CD14-positive monocyte (primary cell): ENCODE measurements at regions not wholly inside any gene's neighbourhood (a gene's known extent, or its start where the extent isn't known, plus 50 kb on each side); places are given as distances from the start of the nearest gene placed in this dataset.

Source experiments
- DNase-seq, 3 donors: peaks; one replicate each; pipeline ENCODE4 v3.0.0-alpha.2; 2011 to 2022
- H2AFZ ChIP-seq: 2 replicates; pipeline ENCODE4 v1.6.0; 2012; ENCODE audit warnings: mild to moderate bottlenecking, low read depth, low read length, inconsistent platforms; ENCODE audit not compliant: insufficient read depth, poor library complexity, severe bottlenecking
- H3K27ac ChIP-seq, 2 donors: 1 replicate in 1 of 2; 2 replicates in 1 of 2; pipeline ENCODE4 v1.5.1; 2012 to 2013; ENCODE audit warnings: low read length in 2 of 2, control low read depth in 1 of 2, inconsistent platforms in 1 of 2, low read depth in 1 of 2, mild to moderate bottlenecking in 1 of 2
- H3K27me3 ChIP-seq, 2 donors: one replicate each; pipeline versions ENCODE4 v1.6.0 to v1.6.1; 2011 to 2013; ENCODE audit warnings: low read length in 2 of 2; ENCODE audit not compliant: control insufficient read depth in 2 of 2, insufficient read depth in 2 of 2
- H3K36me3 ChIP-seq, 2 donors: replicated peaks in 1 of 2; 1 replicate in 1 of 2; 2 replicates in 1 of 2; pipeline versions ENCODE4 v1.5.1 to v1.6.1; 2012 to 2013; ENCODE audit warnings: low read length in 2 of 2, control low read depth in 1 of 2, inconsistent platforms in 1 of 2, mild to moderate bottlenecking in 1 of 2; ENCODE audit not compliant: insufficient read depth in 2 of 2, control insufficient read depth in 1 of 2
- H3K4me1 ChIP-seq, 2 donors: 1 replicate in 1 of 2; 2 replicates in 1 of 2; pipeline versions ENCODE4 v1.5.1 to v1.6.1; 2012 to 2013; ENCODE audit warnings: low read length in 2 of 2, control low read depth in 1 of 2, inconsistent platforms in 1 of 2, mild to moderate bottlenecking in 1 of 2, moderate library complexity in 1 of 2; ENCODE audit not compliant: insufficient read depth in 2 of 2, control insufficient read depth in 1 of 2
- H3K4me2 ChIP-seq: replicated peaks from 2 replicates; pipeline ENCODE3; 2012; ENCODE audit warnings: low read length, moderate library complexity, mild to moderate bottlenecking; ENCODE audit not compliant: poor library complexity, severe bottlenecking; ENCODE audit errors: extremely low read depth
- H3K4me3 ChIP-seq, 3 experiments: fragments of 200-600 bp in 1 of 3; sonication (generic) in 1 of 3; replicated peaks in 1 of 3; 1 replicate in 2 of 3; 2 replicates in 1 of 3; pipeline ENCODE4 v1.5.1; 2011 to 2013; ENCODE audit warnings: low read length in 3 of 3, mild to moderate bottlenecking in 3 of 3, control low read depth in 2 of 3, low read depth in 2 of 3, inconsistent platforms in 1 of 3, moderate library complexity in 1 of 3
- H3K79me2 ChIP-seq: 2 replicates; pipeline ENCODE4 v1.6.0; 2012; ENCODE audit warnings: mild to moderate bottlenecking, control low read depth, inconsistent platforms, low read length, moderate library complexity; ENCODE audit not compliant: insufficient read depth
- H3K9ac ChIP-seq: 2 replicates; pipeline ENCODE4 v1.6.0; 2017; ENCODE audit warnings: low read length, mild to moderate bottlenecking; ENCODE audit not compliant: insufficient read depth, poor library complexity, severe bottlenecking
- H3K9me3 ChIP-seq, 2 donors: replicated peaks in 1 of 2; 1 replicate in 1 of 2; 2 replicates in 1 of 2; pipeline versions ENCODE4 v1.5.1 to v1.6.1; 2012 to 2013; ENCODE audit warnings: low read length in 2 of 2, control low read depth in 1 of 2; ENCODE audit not compliant: control insufficient read depth in 1 of 2, insufficient read depth in 1 of 2
- H4K20me1 ChIP-seq: 2 replicates; pipeline ENCODE4 v1.6.0; 2012; ENCODE audit warnings: mild to moderate bottlenecking, low read length, control low read depth, moderate library complexity; ENCODE audit not compliant: insufficient read depth
- H3K27ac Mint-ChIP-seq, 7 donors: one replicate each; pipeline ENCODE4 v1.8.0; 2020; ENCODE audit warnings: mild to moderate bottlenecking in 7 of 7, mixed read lengths in 7 of 7, moderate library complexity in 6 of 7, inconsistent platforms in 2 of 7
- H3K27me3 Mint-ChIP-seq, 3 donors: one replicate each; pipeline ENCODE4 v1.8.0; 2021 to 2022; ENCODE audit warnings: low read depth in 3 of 3, mild to moderate bottlenecking in 3 of 3, mixed read lengths in 3 of 3, moderate library complexity in 3 of 3, inconsistent platforms in 1 of 3
- H3K36me3 Mint-ChIP-seq, 2 donors: one replicate each; pipeline ENCODE4 v1.8.0; 2020; ENCODE audit warnings: mixed read lengths in 2 of 2, inconsistent platforms in 1 of 2, mild to moderate bottlenecking in 1 of 2
- H3K4me1 Mint-ChIP-seq: one replicate; pipeline ENCODE4 v1.8.0; 2020; ENCODE audit warnings: mild to moderate bottlenecking, mixed read lengths
- H3K4me3 Mint-ChIP-seq, 2 donors: one replicate each; pipeline ENCODE4 v1.8.0; 2020; ENCODE audit warnings: mild to moderate bottlenecking in 2 of 2, mixed read lengths in 2 of 2, moderate library complexity in 1 of 2
- H3K9me3 Mint-ChIP-seq, 7 donors: one replicate each; pipeline ENCODE4 v1.8.0; 2020 to 2022; ENCODE audit warnings: mixed read lengths in 7 of 7, mild to moderate bottlenecking in 6 of 7, moderate library complexity in 6 of 7, inconsistent platforms in 2 of 7
- CTCF ChIP-seq: fragments of 200-600 bp; IDR thresholded peaks from one replicate; pipeline ENCODE4 v1.8.0; 2022; ENCODE audit warnings: antibody characterized with exemption, mild to moderate bottlenecking
- WGBS: methylation state at CpG from one replicate; pipeline ENCODE4 v1.1.5; 2013; ENCODE audit warnings: missing lambda C conversion rate; ENCODE audit not compliant: insufficient coverage; 5-methylcytosine and 5-hydroxymethylcytosine counted together
- intact Hi-C, 2 donors: fragments of 100-400 bp; cut with micrococcal nuclease; formaldehyde crosslinking; loops; one replicate each; pipeline versions ENCODE4 v1.15.0 to v1.15.1; 2023

- no peak overlapping the region for H2AFZ ChIP-seq
- no peaks in the 10 kb centered on the region for H3K79me2 ChIP-seq
- peaks cover 0 to 5% of the 10 kb centered on the region in 2 donors for H3K27me3 ChIP-seq
- no peak overlapping the region for H3K4me2 ChIP-seq
- intact Hi-C loops: loop anchor here in 1 of 2 donors (10.0 kb wide), 1 partner anchor 55 kb away; no protein-coding TSS in a partner anchor
- H3K9me3 Mint-ChIP-seq: peaks cover 0 to 5% (median 0%) of the 10 kb centered on the region in 7 donors
- H3K27ac Mint-ChIP-seq: peak overlapping the region; percentile 62 to 89 (median 83)
- H3K36me3 Mint-ChIP-seq: peaks cover 0 to 2% of the 10 kb centered on the region in 2 donors
- peaks cover 0 to 13% (median 0%) of the 10 kb centered on the region in 3 donors for H3K27me3 Mint-ChIP-seq
- H3K36me3 ChIP-seq: no peaks in the 10 kb centered on the region
- H3K9ac ChIP-seq: no peak overlapping the region
- peaks cover 29% of the 10 kb centered on the region for H3K4me1 Mint-ChIP-seq
- H3K4me1 ChIP-seq: peaks cover 18 to 28% of the 10 kb centered on the region in 2 donors
- H3K4me3 ChIP-seq: no peak overlapping the region
- H4K20me1 ChIP-seq: no peaks in the 10 kb centered on the region
- peak; percentile 56 to 69 (median 58) for DNase-seq
- TF ChIP-seq CTCF: no peak
- 5% methylated on average over 2 of the region's 9 CpGs for WGBS
- no peaks in the 10 kb centered on the region for H3K9me3 ChIP-seq
- peak overlapping the region; percentile 3 to 35 for H3K27ac ChIP-seq
- no peak overlapping the region for H3K4me3 Mint-ChIP-seq
Observed at GRCh38 chrX:40439625-40440532, 140.9 kb upstream of the ATP6AP2 start.

DNA sequence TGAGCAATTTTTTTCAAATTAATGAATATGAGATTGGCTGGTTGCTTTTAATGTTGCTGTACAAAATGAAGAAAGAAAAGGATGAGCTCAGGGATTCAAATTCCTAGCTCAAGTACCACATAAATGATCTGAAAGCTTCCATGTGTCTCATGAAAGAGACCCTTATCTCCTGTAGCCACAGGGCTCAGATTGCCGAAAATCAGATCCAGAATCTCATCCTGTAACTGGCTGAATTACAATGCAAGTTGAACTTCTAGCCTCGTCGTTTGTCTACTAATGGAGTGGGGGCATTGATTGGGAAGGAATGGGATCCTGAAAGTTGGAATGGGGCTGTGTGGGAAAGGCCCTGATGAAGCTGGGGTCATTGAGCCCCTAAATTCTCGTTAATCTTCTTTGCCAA is 143.4 kb upstream of the ATP6AP2 start:
- Histone ChIP-seq H3K9ac (no peak overlapping the region), H3K4me3 (no peak overlapping the region), H2AFZ (no peak overlapping the region), H3K4me2 (no peak overlapping the region), H3K4me1 (peaks cover 22 to 34% of the 10 kb centered on the region in 2 donors), H4K20me1 (no peaks in the 10 kb centered on the region), H3K27ac (no peak overlapping the region), H3K9me3 (no peaks in the 10 kb centered on the region), H3K79me2 (no peaks in the 10 kb centered on the region), H3K27me3 (peaks cover 0 to 3% of the 10 kb centered on the region in 2 donors), H3K36me3 (no peaks in the 10 kb centered on the region)
- peaks cover 0 to 2% of the 10 kb centered on the region in 2 donors for H3K36me3 Mint-ChIP-seq
- H3K27ac Mint-ChIP-seq: no peak overlapping the region
- no peak for TF ChIP-seq CTCF
- no CpG with 5 or more reads among the region's 4 CpGs for WGBS
- intact Hi-C loops: loop anchor here in 1 of 2 donors (10.0 kb wide), 1 partner anchor 53 kb away; no protein-coding TSS in a partner anchor
- DNase-seq: no peak
- H3K4me1 Mint-ChIP-seq: peaks cover 32% of the 10 kb centered on the region
- peaks cover 0 to 13% (median 4%) of the 10 kb centered on the region in 7 donors for H3K9me3 Mint-ChIP-seq
- H3K4me3 Mint-ChIP-seq: no peak overlapping the region
- peaks cover 0 to 6% (median 0%) of the 10 kb centered on the region in 3 donors for H3K27me3 Mint-ChIP-seq
